ENCODE measurements at regions not wholly inside any gene's neighbourhood (a gene's known extent, or its start where the extent isn't known, plus 50 kb on each side); places are given as distances from the start of the nearest gene placed in this dataset.

DNA sequence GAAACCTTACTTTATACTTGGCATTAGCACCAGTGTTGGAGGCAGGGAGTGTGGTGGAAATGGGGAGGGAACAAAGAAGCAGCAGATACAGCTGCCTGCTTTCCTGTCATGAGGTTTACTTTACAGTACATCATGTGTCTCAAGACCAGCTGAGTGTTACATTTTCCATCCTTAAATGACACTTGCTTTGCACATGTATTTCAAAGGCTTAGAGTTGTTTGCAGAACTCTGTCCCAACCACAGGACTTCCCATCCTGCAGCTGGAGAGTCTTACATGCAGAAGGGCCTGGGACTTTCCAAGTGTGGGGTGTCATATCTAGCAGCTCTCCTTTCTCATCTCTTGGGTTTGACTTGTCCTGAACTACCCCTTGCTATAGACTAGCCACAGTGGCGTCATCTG, 395.9 kb downstream of the DHX35 start:
- H3K4me1 ChIP-seq, result no peaks in the 10 kb centered on the region
- no peaks in the 10 kb centered on the region for H3K36me3 ChIP-seq
- H3K27ac ChIP-seq, result no peak overlapping the region
- TF ChIP-seq, protein P1, sequence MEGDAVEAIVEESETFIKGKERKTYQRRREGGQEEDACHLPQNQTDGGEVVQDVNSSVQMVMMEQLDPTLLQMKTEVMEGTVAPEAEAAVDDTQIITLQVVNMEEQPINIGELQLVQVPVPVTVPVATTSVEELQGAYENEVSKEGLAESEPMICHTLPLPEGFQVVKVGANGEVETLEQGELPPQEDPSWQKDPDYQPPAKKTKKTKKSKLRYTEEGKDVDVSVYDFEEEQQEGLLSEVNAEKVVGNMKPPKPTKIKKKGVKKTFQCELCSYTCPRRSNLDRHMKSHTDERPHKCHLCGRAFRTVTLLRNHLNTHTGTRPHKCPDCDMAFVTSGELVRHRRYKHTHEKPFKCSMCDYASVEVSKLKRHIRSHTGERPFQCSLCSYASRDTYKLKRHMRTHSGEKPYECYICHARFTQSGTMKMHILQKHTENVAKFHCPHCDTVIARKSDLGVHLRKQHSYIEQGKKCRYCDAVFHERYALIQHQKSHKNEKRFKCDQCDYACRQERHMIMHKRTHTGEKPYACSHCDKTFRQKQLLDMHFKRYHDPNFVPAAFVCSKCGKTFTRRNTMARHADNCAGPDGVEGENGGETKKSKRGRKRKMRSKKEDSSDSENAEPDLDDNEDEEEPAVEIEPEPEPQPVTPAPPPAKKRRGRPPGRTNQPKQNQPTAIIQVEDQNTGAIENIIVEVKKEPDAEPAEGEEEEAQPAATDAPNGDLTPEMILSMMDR (IDR thresholded peaks at IDR 0.05), result no peak
- TF ChIP-seq POLR2AphosphoS5 (IDR thresholded peaks at IDR 0.05) (peak in 1 of 3 donors; percentile 14), POLR2A (IDR thresholded peaks at IDR 0.05) (no peak)
- DNase-seq, result peak in 1 of 2 donors; percentile 23
- intact Hi-C loops (cut with DNase I; ENCODE audit: low total_unique reads), result no loop called here
- H3K4me3 ChIP-seq, result no peak overlapping the region
- H3K9me3 ChIP-seq, result no peaks in the 10 kb centered on the region
- H3K27me3 ChIP-seq, result no peaks in the 10 kb centered on the region
- WGBS, 5 donors, result 38 to 69% (median 58%) methylated on average over 1 of the region's 1 CpG

DNA sequence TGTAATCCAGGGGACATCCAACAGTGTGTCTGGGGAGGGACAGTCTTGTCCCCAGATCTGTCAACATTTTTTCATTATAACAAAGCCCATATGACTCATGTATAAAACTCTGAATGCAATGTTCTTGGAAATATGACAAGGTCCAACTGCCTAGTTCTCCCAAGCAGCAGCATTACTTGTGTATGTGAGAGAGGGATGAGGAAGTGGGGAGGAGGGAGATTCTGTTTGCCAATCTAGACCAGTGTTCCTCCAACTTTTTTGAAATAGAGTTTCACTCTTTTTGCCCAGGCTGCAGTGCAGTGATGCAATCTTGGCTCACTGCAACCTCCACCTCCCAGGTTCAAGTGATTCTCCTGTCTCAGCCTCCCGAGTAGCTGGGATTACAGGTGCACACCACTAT, 394.8 kb downstream of the DHX35 start:
- Histone ChIP-seq H3K27me3 (no peaks in the 10 kb centered on the region), H3K27ac (no peak overlapping the region), H3K4me1 (no peaks in the 10 kb centered on the region), H3K36me3 (no peaks in the 10 kb centered on the region), H3K9me3 (no peaks in the 10 kb centered on the region), H3K4me3 (no peak overlapping the region)
- TF ChIP-seq POLR2A (IDR thresholded peaks at IDR 0.05), result no peak
- TF ChIP-seq, protein P1 (IDR thresholded peaks at IDR 0.05), result no peak
- no peak for TF ChIP-seq POLR2AphosphoS5 (IDR thresholded peaks at IDR 0.05)
- no peak for TF ChIP-seq EP300 (IDR thresholded peaks at IDR 0.05)
- DNase-seq, result no peak
- intact Hi-C loops (cut with DNase I; ENCODE audit: low total_unique reads), result no loop called here
- 82 to 91% (median 85%) methylated on average over 1 of the region's 1 CpG for WGBS, 5 donors

DNA sequence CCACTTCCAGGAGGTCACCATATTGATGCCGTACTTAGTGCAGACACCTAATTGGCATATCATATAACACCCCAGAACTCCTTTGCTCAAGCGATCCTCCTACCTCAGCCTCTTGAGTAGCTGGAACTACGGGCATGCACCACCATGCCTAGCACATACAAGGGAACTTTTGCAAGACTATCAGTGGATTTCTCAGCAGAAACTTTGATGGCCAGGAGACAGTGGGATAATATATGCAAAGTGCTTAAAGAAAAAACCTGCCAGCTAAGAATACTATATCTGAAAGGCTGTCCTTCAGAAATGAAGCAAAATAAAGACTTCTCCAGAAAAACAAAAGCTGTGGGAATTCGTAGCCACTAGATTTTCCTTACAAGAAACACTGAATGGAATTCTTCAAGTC, 387.1 kb downstream of the DHX35 start:
- Histone ChIP-seq H3K9me3 (peaks cover 0 to 33% (median 30%) of the 10 kb centered on the region in 4 donors), H3K4me1 (no peaks in the 10 kb centered on the region), H3K4me3 (no peak overlapping the region), H3K36me3 (no peaks in the 10 kb centered on the region), H3K27me3 (no peaks in the 10 kb centered on the region), H3K27ac (no peak overlapping the region)
- intact Hi-C loops (cut with DNase I; ENCODE audit: low total_unique reads), result no loop called here
- no peak for DNase-seq
- 79 to 91% (median 86%) methylated on average over 4 of the region's 4 CpGs for WGBS, 5 donors
- TF ChIP-seq POLR2AphosphoS5 (IDR thresholded peaks at IDR 0.05), result no peak
- no peak for TF ChIP-seq POLR2A (IDR thresholded peaks at IDR 0.05)
- TF ChIP-seq, protein P1 (IDR thresholded peaks at IDR 0.05), result no peak
- no peak for TF ChIP-seq EP300 (IDR thresholded peaks at IDR 0.05)

DNA sequence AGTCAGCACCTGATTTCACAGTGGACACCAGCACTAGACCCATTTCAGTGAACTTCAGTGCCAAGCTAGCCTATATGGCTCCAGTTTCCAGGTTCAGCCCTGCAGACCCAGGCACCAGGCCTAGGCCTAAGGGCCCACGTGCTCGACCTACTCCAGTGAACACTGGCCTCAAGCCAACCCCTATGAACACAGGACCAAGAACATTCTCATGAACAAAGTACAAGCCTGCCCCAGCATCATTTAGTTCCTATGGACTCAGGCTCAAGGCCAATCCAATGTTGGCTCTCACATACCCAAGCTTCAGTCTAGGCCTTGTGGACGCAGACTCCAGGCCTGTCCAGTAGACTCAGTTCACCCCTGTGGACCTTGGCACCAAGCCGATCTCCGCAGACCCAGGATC, 385.5 kb downstream of the DHX35 start:
- Histone ChIP-seq H3K4me1 (no peaks in the 10 kb centered on the region), H3K4me3 (no peak overlapping the region), H3K27me3 (no peaks in the 10 kb centered on the region), H3K36me3 (no peaks in the 10 kb centered on the region), H3K9me3 (peaks cover 0 to 33% (median 30%) of the 10 kb centered on the region in 4 donors), H3K27ac (no peak overlapping the region)
- no peak for DNase-seq
- intact Hi-C loops (cut with DNase I; ENCODE audit: low total_unique reads), result no loop called here
- no peak for TF ChIP-seq POLR2AphosphoS5 (IDR thresholded peaks at IDR 0.05)
- TF ChIP-seq, protein P1 (IDR thresholded peaks at IDR 0.05), result no peak
- no peak for TF ChIP-seq EP300 (IDR thresholded peaks at IDR 0.05)
- no peak for TF ChIP-seq POLR2A (IDR thresholded peaks at IDR 0.05)
- 89 to 100% (median 92%) methylated on average over 3 to 5 of the region's 5 CpGs for WGBS, 5 donors

Data from stomach (tissue), 8 donors.